Skin epidermis (tissue), 12 donors: ENCODE measurements at regions not wholly inside any gene's neighbourhood (a gene's known extent, or its start where the extent isn't known, plus 50 kb on each side); places are given as distances from the start of the nearest gene placed in this dataset.

Source experiments
- H3K27ac ChIP-seq, 21 experiments: fragments of 200-600 bp; sonication (generic) in 11 of 21; one replicate each; pipeline ENCODE4 v1.5.0; 2020; ENCODE audit warnings: mild to moderate bottlenecking in 3 of 21, inconsistent platforms in 2 of 21, moderate library complexity in 2 of 21
- H3K4me3 ChIP-seq, 7 experiments: fragments of 200-600 bp; sonication (generic) in 2 of 7; one replicate each; pipeline ENCODE4 v1.5.0; 2020; ENCODE audit warnings: inconsistent platforms in 2 of 7, mild to moderate bottlenecking in 2 of 7, moderate library complexity in 1 of 7

GRCh38 chr6:42512579-42512978 lies 51.2 kb upstream of the UBR2 start:
- H3K4me3 ChIP-seq, result no peak overlapping the region
- H3K27ac ChIP-seq, result no peak overlapping the region

- Histone ChIP-seq H3K4me3 (no peak overlapping the region), H3K27ac (no peak overlapping the region)
Measured at GRCh38 chr6:42511803-42512422, 51.9 kb upstream of the UBR2 start.

- no peak overlapping the region for H3K4me3 ChIP-seq
Measured at GRCh38 chr6:42510795-42511194, 53.0 kb upstream of the UBR2 start.

GRCh38 chr6:42509765-42510164 lies 54.1 kb upstream of the UBR2 start:
- H3K4me3 ChIP-seq, result no peak overlapping the region
- no peak overlapping the region for H3K27ac ChIP-seq

More at GRCh38 chr6:42510795-42511194, 53.0 kb upstream of the UBR2 start:
- H3K27ac ChIP-seq, result no peak overlapping the region

- H3K4me3 ChIP-seq, result no peak overlapping the region
- no peak overlapping the region for H3K27ac ChIP-seq
Measured at GRCh38 chr6:42509256-42509655, 54.6 kb upstream of the UBR2 start.

GRCh38 chr6:42507901-42508300 lies 55.9 kb upstream of the UBR2 start:
- Histone ChIP-seq H3K4me3 (no peak overlapping the region), H3K27ac (peak overlapping the region in 3 of 21 experiments; percentile 33 to 66 (median 59))

- Histone ChIP-seq H3K4me3 (no peak overlapping the region), H3K27ac (peak overlapping the region in 3 of 21 experiments; percentile 33 to 66 (median 59))
Measured at GRCh38 chr6:42507195-42507594, 55.5 kb upstream of the TRERF1 start.

GRCh38 chr6:42506070-42506469 lies 54.3 kb upstream of the TRERF1 start:
- Histone ChIP-seq H3K27ac (peak overlapping the region in 1 of 21 experiments; percentile 30), H3K4me3 (no peak overlapping the region)

GRCh38 chr6:42505385-42505718 lies 53.6 kb upstream of the TRERF1 start:
- Histone ChIP-seq H3K4me3 (no peak overlapping the region), H3K27ac (peak overlapping the region in 1 of 21 experiments; percentile 30)

GRCh38 chr6:42503894-42504293 lies 52.2 kb upstream of the TRERF1 start:
- Histone ChIP-seq H3K4me3 (no peak overlapping the region), H3K27ac (no peak overlapping the region)

- Histone ChIP-seq H3K4me3 (no peak overlapping the region), H3K27ac (no peak overlapping the region)
Measured at GRCh38 chr6:42502990-42503389, 51.3 kb upstream of the TRERF1 start.

GRCh38 chr6:42502127-42502526 lies 50.4 kb upstream of the TRERF1 start:
- no peak overlapping the region for H3K27ac ChIP-seq
- no peak overlapping the region for H3K4me3 ChIP-seq
